T1000 (cell line): ENCODE measurements at regions not wholly inside any gene's neighbourhood (a gene's known extent, or its start where the extent isn't known, plus 50 kb on each side); places are given as distances from the start of the nearest gene placed in this dataset.

Source experiments
- DNase-seq: peaks from one replicate; lab custom pipeline; 2025; ENCODE audit warnings: mixed read lengths; lab: John Stamatoyannopoulos, UW

DNA sequence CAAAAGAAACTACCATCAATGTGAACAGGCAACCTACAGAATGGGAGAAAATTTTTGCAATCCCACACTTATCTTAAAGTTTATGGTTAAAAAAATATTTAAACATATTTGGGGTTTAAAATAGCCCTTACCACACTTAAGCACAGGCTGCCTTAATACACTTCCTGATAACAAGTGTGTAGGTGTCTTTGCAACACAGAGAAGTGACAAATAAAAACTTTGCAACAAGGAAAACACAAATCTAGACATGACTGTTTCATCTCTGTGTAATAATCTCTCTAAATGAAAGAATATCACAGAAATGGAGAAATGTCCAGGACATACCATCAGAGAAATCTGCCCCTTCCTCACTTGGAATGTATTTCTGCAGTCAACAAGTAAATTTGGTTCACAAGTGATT is 464.1 kb upstream of the ARHGEF26 start:
- no peak for DNase-seq

DNA sequence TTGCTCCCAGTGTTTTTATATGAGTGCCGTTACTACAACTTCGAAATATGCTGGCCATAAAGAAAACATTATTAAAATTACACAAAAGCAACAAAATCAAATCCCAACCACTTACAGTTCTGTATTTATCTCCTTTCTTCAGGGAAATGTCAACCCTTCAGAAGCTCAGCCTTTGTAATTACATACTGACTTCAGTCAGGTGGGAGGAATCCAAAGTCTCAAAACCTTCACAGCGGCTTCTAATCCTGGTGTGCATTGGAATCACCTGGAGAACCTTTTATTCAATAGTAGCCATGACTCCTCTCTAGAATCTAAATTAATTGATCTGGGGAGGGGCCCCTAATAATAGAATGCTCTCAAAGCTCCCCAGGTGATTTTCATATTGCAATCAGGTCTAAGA is 463.7 kb upstream of the ARHGEF26 start:
- DNase-seq = no peak

DNA sequence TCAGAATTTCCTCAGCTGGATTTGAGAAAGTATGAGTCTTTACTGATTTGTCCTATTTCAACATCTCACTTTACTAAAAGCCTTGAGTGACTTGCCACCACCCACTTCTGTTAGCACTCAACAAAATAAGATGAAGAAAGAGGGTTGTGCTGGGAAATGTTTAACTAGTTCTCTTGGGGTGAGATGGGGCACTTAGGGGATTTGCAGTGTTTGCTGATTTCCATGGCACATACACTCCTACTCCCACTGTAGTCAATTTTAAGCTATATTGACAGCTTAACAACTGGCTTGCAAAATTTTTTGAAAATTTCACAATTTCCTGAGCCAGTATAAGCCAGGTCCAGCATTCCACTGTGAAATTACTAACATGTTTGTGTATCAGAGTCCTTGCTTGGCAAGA is 463.1 kb upstream of the ARHGEF26 start:
- no peak for DNase-seq

DNA sequence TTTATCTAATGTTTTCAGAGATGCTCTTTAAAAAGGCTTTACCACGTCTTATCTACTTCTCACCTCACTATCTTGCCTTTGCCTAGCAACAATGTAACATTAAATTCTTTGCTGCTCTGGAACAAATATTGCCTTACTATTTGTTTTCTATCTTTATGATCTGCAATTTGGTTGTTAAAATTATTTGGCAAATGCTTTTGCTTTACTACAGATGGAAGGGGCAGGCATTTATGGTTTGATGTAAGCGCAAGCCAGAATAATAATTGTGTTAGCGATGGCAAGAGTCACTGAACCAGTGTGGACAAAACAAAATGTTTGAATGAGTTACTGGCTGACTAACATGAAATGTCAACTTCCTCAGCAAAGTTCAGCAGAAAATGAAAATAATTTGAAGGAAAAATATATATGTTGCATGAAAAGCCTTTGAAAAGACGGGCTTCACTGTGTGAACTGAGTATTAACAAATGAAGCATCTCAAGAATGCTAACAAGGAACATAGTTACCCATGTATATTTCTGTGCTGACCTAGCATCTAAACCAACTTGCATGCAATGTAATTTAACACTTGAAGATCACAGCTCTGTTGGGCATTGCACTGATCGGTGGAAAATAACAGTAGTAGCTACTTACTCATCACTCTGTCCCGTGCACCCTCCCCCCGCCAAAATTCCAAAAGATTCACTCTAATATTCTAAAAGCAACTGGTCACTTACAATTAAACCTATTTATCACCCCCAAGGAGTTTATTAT is 454.0 kb upstream of the ARHGEF26 start:
- no peak for DNase-seq

DNA sequence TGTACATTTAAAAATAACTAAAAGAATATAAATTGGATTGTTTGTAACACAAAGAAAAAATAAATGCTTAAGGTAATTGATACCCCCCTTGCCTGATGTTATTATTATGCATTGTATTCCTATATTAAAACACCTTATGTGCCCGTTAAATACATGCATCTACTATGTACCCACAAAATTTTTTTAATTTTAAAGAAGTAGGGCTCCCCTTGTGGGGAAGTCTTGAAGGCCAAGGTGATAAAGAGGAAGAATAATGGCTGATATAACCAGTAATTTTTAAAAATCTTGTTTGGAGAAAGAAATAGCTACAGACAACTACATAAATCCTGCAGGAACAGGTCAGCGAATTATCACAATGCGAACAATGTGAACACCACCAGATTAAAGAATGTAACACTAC is 451.7 kb upstream of the ARHGEF26 start:
- DNase-seq = no peak

DNA sequence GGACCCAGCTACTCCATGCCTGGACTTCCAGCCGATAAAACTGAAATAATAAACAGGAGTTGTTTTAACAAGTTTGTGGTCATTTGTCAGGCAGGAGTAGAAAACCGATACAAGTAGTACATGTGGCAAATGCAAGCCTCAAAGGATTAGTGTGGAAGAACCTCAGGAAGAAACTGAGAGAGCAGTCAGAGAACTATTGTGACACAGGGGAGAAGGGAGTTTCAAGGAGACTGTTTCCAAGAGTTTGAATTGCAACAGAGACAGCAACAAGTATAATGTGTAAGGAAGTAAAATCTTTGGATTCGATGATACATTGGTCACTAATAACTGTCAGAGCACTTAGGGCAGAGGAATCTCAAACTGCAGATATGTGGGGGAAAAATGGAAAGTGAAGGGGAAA is 450.6 kb upstream of the ARHGEF26 start:
- no peak for DNase-seq

DNA sequence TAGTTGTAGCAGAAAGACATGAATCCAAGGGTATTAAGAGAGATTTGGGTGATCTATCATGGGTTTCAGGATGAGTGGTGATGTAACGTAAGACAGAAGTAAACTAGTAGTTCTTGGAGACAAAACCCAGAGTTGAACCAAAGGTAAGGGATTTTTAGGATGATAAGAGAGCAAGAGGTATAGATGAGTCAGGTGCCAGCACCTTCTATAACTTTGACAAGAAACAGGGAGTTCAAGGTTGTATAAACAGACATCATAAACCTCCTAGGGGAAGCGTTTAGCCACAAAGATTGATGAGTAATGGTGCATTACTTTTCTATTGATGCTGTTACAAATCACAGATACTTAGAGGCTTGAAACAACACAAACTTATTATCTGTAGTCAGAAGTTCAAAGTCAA is 447.3 kb upstream of the ARHGEF26 start:
- DNase-seq = no peak

DNA sequence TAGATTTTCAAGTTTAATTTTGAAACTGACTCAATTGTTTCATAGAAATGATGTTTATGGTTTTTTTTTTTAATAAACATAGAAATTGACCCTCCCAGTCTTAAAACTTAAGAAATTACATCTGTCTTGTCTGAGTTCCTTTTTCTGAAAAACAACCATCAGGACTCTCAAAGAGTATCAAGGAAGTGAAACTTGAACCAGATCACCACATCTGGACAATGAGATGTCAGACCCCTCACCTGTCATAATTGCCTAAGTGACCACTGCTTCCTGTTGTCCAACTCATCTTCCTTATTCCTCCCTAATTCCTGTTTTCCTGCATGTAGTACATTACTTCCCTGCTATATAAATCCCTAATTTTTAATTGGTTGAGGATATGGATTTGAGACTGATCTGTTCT is 441.5 kb upstream of the ARHGEF26 start:
- no peak for DNase-seq

DNA sequence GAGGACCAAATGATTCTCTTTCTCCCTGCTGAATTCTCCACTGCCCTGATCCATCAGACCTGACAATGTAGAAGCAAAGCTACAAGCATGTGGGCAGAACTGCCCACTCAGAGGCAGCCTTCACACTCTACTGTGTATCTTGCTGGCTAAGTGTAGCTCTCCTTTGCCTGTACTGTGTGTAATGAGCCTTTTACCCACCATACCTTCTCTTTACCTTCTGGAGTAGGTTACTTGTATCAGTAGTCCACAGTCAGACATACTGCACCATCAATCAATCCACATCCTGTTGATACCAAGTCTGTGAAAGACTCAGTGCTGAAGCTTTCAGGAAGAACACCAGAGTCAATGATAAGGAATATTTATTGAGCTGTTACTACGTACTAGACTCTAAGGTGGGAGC is 440.7 kb upstream of the ARHGEF26 start:
- DNase-seq = no peak

DNA sequence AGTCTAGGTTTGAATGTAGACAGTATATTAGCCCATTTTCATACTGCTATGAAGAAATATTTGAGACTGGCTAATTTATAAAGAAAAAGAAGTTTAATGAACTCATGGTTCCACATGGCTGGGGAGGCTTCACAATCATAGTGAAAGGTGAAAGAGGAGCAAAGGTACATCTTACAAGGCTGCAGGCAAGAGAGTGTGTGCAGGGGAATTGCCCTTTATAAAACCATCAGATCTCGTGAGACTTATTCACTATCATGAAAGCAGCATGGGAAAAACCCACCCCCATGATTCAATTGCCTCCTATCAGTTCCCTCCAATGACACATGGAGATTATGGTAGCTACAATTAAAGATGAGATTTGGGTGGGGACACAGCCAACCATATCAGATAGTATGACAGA is 440.1 kb upstream of the ARHGEF26 start:
- DNase-seq = no peak

DNA sequence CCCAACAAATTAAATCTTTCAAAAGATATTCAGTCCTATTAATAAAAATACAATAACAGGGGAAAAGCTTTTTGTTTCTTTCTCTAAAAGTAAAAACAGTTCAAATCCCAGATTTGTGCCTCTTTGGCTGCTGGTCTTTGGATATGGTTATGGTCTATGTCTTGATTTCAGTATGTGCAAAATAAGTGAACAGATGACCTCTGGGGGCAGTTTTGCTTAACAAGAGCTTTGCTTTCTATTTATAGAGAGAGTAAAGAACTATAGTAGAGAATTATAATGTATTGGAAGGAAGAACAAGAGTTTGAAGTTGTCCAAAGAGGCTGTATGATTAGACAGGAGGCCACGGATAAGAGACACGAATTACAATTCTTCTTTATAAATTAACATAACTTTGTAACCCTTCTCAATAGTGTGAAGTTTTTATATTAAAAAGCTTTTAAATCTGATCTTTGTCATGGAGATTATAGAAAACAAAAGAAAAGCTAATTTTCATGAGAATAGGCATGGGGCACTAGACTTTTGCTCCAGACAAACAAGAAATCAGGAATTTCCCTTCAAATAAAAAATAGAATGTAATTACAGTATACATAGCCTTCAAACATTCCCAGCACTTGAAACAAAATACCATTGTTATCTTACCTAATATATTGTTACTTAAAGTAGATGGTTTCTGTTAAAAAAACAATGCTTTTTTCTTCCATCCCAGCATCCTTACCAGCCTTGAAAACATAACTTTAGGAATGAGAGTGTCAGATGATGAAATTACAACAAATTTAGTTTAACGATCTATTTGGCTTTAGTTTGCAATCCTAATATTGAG is 432.7 kb upstream of the ARHGEF26 start:
- DNase-seq = no peak

DNA sequence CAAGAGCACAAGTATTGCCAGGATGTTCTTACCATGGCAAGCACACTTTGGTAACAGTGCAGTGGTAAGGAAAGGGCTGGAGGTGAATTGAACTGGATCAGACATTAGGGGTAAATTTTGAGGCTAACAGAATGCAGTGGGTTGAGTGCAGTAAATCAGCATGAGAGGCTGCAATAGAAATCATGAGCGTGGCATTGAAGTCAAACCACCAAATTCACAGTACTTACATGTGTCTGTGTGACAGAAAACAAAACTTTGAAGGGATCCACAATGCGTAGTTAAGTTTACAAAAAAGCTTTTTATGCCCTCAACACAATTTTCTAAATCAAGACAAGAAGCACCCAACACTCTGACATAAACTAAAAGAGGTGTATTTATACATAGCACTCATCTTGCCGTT is 428.0 kb upstream of the ARHGEF26 start:
- DNase-seq = no peak

DNA sequence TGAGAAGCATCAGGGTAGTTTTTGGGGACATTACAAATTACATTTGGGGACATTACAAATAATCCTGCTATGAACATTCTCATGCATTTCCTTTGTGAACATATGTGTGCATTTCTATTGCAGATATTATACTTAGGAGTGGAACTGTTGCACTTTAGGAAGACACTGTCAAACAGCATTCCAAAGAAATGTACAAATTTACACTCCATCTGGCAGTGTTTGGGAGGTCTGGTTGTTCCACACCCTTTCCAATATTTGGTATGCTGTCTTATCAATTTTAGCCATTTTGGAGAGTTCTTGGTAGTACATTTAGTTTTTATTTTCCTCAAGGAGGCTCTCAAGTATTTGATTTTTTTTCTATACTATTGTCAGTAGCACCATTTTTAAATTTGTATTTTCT is 419.1 kb upstream of the ARHGEF26 start:
- DNase-seq = no peak

DNA sequence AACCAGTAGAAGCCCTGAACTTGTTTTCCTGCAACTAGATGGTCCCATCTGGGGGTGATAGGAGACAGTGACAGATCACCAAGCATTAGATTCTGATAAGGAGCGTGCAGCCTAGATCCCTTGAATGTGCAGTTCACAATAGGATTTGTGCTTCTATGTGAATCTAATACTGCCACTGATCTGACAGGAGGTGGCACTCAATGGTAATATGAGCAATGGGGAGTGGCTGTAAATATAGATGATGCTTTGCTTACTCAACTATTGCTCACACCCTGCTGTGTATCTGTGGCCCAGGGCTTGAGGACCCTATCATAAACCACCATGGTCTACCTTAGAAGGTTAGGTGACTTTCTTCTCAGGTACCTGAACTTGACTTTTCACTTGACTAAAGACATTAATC is 417.1 kb upstream of the ARHGEF26 start:
- no peak for DNase-seq

DNA sequence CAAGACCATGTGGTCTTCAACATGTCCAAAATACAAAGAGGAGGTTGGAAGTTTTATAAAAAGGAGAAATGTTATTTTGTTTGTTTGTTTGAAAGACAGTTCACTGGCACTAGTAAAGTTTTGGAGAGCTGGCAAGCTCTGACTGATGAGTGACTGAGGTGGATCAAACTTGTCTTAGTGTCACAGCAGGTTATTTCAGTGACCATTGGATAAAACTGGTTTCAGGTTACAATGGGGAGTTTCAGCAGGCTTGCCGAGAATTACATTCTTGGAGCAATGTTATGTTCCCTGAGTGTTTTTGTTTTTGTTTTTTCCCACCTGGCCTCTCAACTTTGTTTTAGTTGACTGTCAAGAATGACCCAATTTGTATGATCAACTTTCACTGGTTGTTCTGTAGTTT is 414.5 kb upstream of the ARHGEF26 start:
- DNase-seq = no peak

DNA sequence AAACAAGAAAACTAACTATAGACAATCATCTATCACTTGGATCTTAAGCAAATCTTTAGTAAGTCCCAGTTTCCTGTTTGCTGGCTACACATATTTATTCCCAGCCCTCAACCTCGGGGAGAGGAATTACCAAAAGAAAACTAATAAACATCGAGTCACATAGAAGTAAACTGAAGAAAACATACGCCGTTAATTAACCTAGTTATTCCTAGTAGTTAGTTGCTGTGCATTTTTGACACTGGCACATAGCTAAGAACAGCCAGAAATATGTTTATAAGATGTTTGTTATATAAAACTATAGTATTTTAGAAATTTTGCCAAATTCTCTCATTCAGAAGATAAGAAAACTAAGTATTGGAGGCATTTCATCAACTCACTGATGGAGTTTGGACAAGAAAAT is 407.2 kb upstream of the ARHGEF26 start:
- no peak for DNase-seq

DNA sequence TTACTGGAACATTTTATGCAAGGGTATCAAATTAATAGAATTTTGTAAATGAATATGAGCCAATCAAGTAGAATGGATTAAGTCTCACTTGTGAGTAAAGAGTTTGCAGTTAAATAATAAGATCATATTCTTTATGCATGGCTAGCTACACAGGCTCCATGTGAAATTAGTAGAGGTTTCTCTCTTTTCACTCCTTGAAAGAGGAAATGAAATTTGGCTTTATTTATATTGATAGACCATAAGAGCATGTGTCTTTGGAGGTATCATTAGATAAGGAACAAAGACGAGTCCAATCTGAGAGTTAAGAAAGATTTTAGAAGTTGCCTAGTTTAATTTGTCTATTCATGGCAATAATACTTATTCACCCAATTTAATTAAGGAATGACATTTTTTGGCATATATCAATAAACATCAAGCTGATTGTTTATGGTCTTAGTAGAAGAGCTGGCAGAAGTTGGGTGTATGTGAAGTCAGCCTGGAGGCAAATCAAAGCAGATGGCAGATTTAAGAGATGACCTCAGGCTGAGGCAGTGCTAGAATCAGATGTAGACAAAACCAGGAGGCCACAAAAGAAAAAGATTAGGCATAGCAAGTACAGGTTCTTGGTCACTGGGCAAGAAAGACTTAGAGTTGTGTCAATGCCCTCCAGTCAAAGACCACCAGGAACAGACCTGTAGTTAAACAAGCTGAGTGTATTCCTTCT is 406.5 kb upstream of the ARHGEF26 start:
- DNase-seq = no peak

DNA sequence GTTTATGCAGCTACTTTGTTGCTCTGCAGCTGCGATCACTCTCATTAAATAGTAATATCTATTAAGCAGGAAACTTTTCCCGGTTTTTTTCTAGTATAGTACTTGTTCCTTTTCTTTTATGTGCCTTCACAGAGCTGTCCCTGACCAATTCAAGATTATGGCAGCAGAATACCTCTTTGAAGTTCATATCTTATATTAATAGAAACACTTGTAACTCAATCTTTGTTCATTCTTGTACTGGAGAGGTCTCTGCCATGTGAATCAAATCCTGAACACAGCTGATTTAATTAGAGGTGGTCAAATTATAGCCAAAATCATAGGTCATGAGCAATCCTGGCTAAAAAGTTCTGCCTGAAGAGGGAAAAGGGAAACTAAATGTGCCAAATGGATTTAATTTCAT is 399.0 kb upstream of the ARHGEF26 start:
- no peak for DNase-seq

DNA sequence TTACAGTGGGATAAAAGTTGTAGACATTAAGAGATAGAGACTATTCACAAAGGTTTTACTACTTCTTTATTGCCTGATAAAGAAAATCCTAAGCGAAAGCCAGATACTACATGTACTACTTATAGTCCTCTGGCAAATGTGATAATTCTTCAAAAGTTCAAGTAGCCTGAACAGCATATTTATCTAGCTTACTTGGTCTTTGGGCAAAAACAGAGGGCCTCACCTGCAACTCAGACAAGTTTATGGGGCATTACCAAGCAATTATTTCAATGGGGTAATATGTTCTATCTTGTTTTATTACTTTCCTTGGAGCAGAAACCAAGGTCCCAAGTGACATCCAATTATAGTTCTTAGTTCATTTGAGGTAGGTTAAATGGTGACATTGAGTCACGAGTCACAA is 390.1 kb upstream of the ARHGEF26 start:
- no peak for DNase-seq

DNA sequence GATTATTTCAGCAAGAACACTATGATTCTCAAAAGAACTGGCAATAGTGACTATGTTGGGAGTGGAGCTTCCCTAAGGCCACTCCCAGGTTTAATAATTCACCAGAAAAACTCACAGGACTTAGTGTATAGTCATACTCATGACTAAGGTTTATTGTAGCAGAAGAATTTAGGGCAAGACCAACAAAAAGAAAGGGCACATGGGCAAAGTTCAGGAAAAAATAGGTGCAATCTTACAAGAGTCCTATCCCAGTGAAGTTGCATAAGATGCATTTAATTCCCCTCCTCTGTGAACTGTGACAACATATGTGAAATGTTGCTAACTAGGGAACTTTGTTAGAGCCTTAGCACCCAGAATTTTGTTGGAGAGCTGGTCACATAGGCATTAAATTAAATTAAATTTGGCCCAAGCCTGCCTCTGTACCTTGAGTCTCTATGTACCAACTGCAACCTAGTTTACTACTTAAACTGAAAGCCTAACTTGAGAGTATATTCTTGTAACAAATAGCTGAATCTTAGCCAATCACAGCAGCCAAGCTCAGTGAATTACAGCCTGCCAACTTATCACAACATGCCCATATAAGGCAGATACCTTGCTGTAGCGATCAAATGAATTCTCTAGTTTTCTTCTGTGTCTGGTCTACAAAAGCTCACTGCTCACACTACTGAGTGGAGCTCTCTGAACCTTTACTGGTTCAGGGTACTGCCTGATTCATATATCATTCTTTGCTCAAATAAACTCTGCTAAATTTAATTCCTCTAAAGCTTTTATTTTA is 386.2 kb upstream of the ARHGEF26 start:
- no peak for DNase-seq

DNA sequence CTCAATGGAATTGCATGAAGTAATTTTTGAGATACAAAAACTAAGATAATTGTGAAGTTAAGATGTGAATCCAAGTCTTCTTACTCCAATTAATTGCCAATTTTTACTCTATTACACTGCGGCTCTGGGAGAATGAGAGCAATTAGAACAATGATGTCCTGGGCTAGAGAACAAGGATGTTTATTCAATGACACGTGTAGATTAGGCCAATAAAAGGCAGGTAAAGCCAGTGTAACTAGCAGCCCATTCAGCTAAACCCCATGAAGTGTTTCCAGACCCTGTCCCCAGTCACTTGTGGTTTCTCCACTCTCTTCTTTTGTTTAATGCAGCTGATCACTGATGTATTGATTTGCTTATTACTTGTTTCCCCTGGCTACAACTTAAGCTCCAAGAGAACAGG is 381.1 kb upstream of the ARHGEF26 start:
- DNase-seq = no peak

DNA sequence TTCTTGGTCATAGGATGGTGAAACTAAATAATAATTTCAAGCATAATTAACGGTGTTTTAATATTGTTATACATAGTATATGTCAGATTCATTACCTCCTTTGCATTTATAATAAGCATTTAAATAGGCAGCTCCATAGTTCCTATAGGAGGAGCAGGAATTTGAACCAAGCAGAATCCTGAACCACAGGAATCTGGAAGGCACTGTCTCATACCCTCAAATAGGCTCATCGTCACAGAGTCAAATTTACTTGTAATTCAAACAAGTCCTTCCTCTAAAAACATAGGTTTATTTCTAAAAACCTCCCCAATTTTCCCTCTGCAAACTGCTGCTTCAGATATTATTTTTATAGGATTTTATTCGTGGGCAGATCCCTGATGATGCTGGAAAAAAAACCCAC is 376.3 kb upstream of the ARHGEF26 start:
- DNase-seq = no peak
